ENCODE measurements at regions not wholly inside any gene's neighbourhood (a gene's known extent, or its start where the extent isn't known, plus 50 kb on each side); places are given as distances from the start of the nearest gene placed in this dataset.

GRCh38 chr13:38477676-38478075 is 128.0 kb downstream of the UFM1 start:
- H3K4me3 ChIP-seq (ENCODE audit: insufficient read depth, low read depth, low read length), result no peak overlapping the region
- DNase-seq, result no peak
- H3K27me3 ChIP-seq (ENCODE audit: control insufficient read depth, insufficient read depth, low read length), result no peaks in the 10 kb centered on the region
- no peaks in the 10 kb centered on the region for H3K36me3 ChIP-seq (replicated peaks; ENCODE audit: control insufficient read depth, insufficient read depth, low read length)

- H3K36me3 ChIP-seq (replicated peaks; ENCODE audit: control insufficient read depth, insufficient read depth, low read length), result no peaks in the 10 kb centered on the region
- no peaks in the 10 kb centered on the region for H3K27me3 ChIP-seq (ENCODE audit: control insufficient read depth, insufficient read depth, low read length)
- DNase-seq, result no peak
- H3K4me3 ChIP-seq (ENCODE audit: insufficient read depth, low read depth, low read length), result no peak overlapping the region
These were observed 134.0 kb downstream of the UFM1 start for GRCh38 chr13:38483623-38484022.

GRCh38 chr13:38490657-38491056 is 141.0 kb downstream of the UFM1 start:
- Histone ChIP-seq H3K4me3 (ENCODE audit: insufficient read depth, low read depth, low read length) (no peak overlapping the region), H3K27me3 (ENCODE audit: control insufficient read depth, insufficient read depth, low read length) (no peaks in the 10 kb centered on the region), H3K36me3 (replicated peaks; ENCODE audit: control insufficient read depth, insufficient read depth, low read length) (no peaks in the 10 kb centered on the region)
- DNase-seq, result no peak

- no peak overlapping the region for H3K4me3 ChIP-seq (ENCODE audit: insufficient read depth, low read depth, low read length)
- no peaks in the 10 kb centered on the region for H3K36me3 ChIP-seq (replicated peaks; ENCODE audit: control insufficient read depth, insufficient read depth, low read length)
- DNase-seq, result no peak
- no peaks in the 10 kb centered on the region for H3K27me3 ChIP-seq (ENCODE audit: control insufficient read depth, insufficient read depth, low read length)
These were observed 144.8 kb downstream of the UFM1 start for GRCh38 chr13:38494445-38494844.

- DNase-seq, result no peak
- Histone ChIP-seq H3K27me3 (ENCODE audit: control insufficient read depth, insufficient read depth, low read length) (no peaks in the 10 kb centered on the region), H3K36me3 (replicated peaks; ENCODE audit: control insufficient read depth, insufficient read depth, low read length) (no peaks in the 10 kb centered on the region), H3K4me3 (ENCODE audit: insufficient read depth, low read depth, low read length) (no peak overlapping the region)
These were observed 147.3 kb downstream of the UFM1 start for GRCh38 chr13:38496917-38497316.

GRCh38 chr13:38498271-38498670 is 148.6 kb downstream of the UFM1 start:
- Histone ChIP-seq H3K27me3 (ENCODE audit: control insufficient read depth, insufficient read depth, low read length) (no peaks in the 10 kb centered on the region), H3K4me3 (ENCODE audit: insufficient read depth, low read depth, low read length) (no peak overlapping the region), H3K36me3 (replicated peaks; ENCODE audit: control insufficient read depth, insufficient read depth, low read length) (no peaks in the 10 kb centered on the region)
- no peak for DNase-seq

GRCh38 chr13:38514575-38514974 is 164.9 kb downstream of the UFM1 start:
- no peaks in the 10 kb centered on the region for H3K36me3 ChIP-seq (replicated peaks; ENCODE audit: control insufficient read depth, insufficient read depth, low read length)
- peak; percentile 5 for DNase-seq
- no peaks in the 10 kb centered on the region for H3K27me3 ChIP-seq (ENCODE audit: control insufficient read depth, insufficient read depth, low read length)
- H3K4me3 ChIP-seq (ENCODE audit: insufficient read depth, low read depth, low read length), result no peak overlapping the region

- no peak for DNase-seq
- no peaks in the 10 kb centered on the region for H3K27me3 ChIP-seq (ENCODE audit: control insufficient read depth, insufficient read depth, low read length)
- H3K4me3 ChIP-seq (ENCODE audit: insufficient read depth, low read depth, low read length), result no peak overlapping the region
- no peaks in the 10 kb centered on the region for H3K36me3 ChIP-seq (replicated peaks; ENCODE audit: control insufficient read depth, insufficient read depth, low read length)
These were observed 168.5 kb upstream of the FREM2 start for GRCh38 chr13:38518328-38518727.

GRCh38 chr13:38519229-38519911 is 167.5 kb upstream of the FREM2 start:
- DNase-seq, result no peak
- no peak overlapping the region for H3K4me3 ChIP-seq (ENCODE audit: insufficient read depth, low read depth, low read length)
- no peaks in the 10 kb centered on the region for H3K27me3 ChIP-seq (ENCODE audit: control insufficient read depth, insufficient read depth, low read length)

GRCh38 chr13:38520041-38520440 is 166.8 kb upstream of the FREM2 start:
- H3K36me3 ChIP-seq (replicated peaks; ENCODE audit: control insufficient read depth, insufficient read depth, low read length), result no peaks in the 10 kb centered on the region
- no peak overlapping the region for H3K4me3 ChIP-seq (ENCODE audit: insufficient read depth, low read depth, low read length)
- DNase-seq, result no peak
- no peaks in the 10 kb centered on the region for H3K27me3 ChIP-seq (ENCODE audit: control insufficient read depth, insufficient read depth, low read length)

More at GRCh38 chr13:38519229-38519911, 167.5 kb upstream of the FREM2 start:
- H3K36me3 ChIP-seq (replicated peaks; ENCODE audit: control insufficient read depth, insufficient read depth, low read length), result no peaks in the 10 kb centered on the region

- H3K27me3 ChIP-seq (ENCODE audit: control insufficient read depth, insufficient read depth, low read length), result no peaks in the 10 kb centered on the region
- DNase-seq, result no peak
- no peaks in the 10 kb centered on the region for H3K36me3 ChIP-seq (replicated peaks; ENCODE audit: control insufficient read depth, insufficient read depth, low read length)
- no peak overlapping the region for H3K4me3 ChIP-seq (ENCODE audit: insufficient read depth, low read depth, low read length)
These were observed 159.7 kb upstream of the FREM2 start for GRCh38 chr13:38527140-38527539.

- no peaks in the 10 kb centered on the region for H3K36me3 ChIP-seq (replicated peaks; ENCODE audit: control insufficient read depth, insufficient read depth, low read length)
- H3K4me3 ChIP-seq (ENCODE audit: insufficient read depth, low read depth, low read length), result no peak overlapping the region
- no peaks in the 10 kb centered on the region for H3K27me3 ChIP-seq (ENCODE audit: control insufficient read depth, insufficient read depth, low read length)
- DNase-seq, result no peak
These were observed 157.9 kb upstream of the FREM2 start for GRCh38 chr13:38528986-38529385.

GRCh38 chr13:38530492-38530891 is 156.4 kb upstream of the FREM2 start:
- no peak for DNase-seq
- Histone ChIP-seq H3K36me3 (replicated peaks; ENCODE audit: control insufficient read depth, insufficient read depth, low read length) (no peaks in the 10 kb centered on the region), H3K27me3 (ENCODE audit: control insufficient read depth, insufficient read depth, low read length) (no peaks in the 10 kb centered on the region), H3K4me3 (ENCODE audit: insufficient read depth, low read depth, low read length) (no peak overlapping the region)

GRCh38 chr13:38535261-38535660 is 151.6 kb upstream of the FREM2 start:
- no peak overlapping the region for H3K4me3 ChIP-seq (ENCODE audit: insufficient read depth, low read depth, low read length)
- H3K36me3 ChIP-seq (replicated peaks; ENCODE audit: control insufficient read depth, insufficient read depth, low read length), result no peaks in the 10 kb centered on the region
- H3K27me3 ChIP-seq (ENCODE audit: control insufficient read depth, insufficient read depth, low read length), result no peaks in the 10 kb centered on the region
- DNase-seq, result no peak

- Histone ChIP-seq H3K4me3 (ENCODE audit: insufficient read depth, low read depth, low read length) (no peak overlapping the region), H3K27me3 (ENCODE audit: control insufficient read depth, insufficient read depth, low read length) (no peaks in the 10 kb centered on the region), H3K36me3 (replicated peaks; ENCODE audit: control insufficient read depth, insufficient read depth, low read length) (no peaks in the 10 kb centered on the region)
- no peak for DNase-seq
These were observed 149.8 kb upstream of the FREM2 start for GRCh38 chr13:38537051-38537450.

- peak; percentile 18 for DNase-seq
- no peak overlapping the region for H3K4me3 ChIP-seq (ENCODE audit: insufficient read depth, low read depth, low read length)
- H3K36me3 ChIP-seq (replicated peaks; ENCODE audit: control insufficient read depth, insufficient read depth, low read length), result no peaks in the 10 kb centered on the region
- H3K27me3 ChIP-seq (ENCODE audit: control insufficient read depth, insufficient read depth, low read length), result no peaks in the 10 kb centered on the region
These were observed 148.5 kb upstream of the FREM2 start for GRCh38 chr13:38538422-38538821.
